ENCODE measurements at regions not wholly inside any gene's neighbourhood (a gene's known extent, or its start where the extent isn't known, plus 50 kb on each side); places are given as distances from the start of the nearest gene placed in this dataset.
"Not testable (repeated sequence)": the region's sequence is repeated elsewhere in the genome, so short reads cannot be mapped to it uniquely, and the experiment has no call there.

DNA sequence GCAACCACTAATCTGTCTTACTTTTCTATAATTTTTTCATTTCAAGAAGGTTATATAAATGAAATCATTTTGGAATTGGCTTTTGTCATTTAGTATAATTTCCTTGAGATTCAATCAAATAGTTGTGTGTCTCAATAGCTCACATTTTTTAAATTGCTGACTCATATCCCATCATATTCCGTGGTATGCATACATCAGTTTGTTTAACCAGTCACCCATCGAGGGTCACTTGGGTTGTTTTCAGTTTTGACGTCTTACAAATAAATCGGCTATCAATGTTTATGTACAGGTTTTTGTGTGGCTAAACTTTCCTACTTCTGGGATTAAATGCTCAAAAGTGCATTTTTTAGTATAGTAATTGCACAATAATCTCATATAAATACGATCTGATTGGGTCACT lies 185.5 kb downstream of the TAF11L14 start:
- DNase-seq (ENCODE audit: low read depth in 2 of 2): no peak

DNA sequence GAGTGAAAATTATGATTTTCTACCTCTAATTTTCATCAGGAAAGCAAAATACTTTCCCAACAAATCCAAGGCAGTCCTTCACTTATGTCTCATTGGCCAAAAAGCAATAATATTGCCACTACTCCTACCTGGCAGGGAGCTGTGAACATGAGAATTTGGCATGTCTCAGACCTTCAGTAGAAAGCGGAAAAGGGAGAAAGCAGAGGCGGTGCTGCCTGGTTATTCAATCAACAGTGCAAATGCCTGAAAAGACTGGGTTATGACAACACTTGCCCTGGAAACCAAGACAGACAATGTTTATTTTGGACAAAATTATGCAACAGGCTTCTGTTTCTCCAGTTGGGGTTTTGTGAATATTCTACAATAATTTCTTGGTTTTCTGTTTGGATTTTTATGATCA lies 194.4 kb downstream of the TAF11L14 start:
- no peak for DNase-seq (ENCODE audit: low read depth in 2 of 2)

- no peak for DNase-seq (ENCODE audit: low read depth in 2 of 2)
Measured at GRCh38 chr5:17829456-17829855, 195.2 kb downstream of the TAF11L14 start.

GRCh38 chr5:17831279-17831678 lies 197.0 kb downstream of the TAF11L14 start:
- no peak for DNase-seq (ENCODE audit: low read depth in 2 of 2)

DNA sequence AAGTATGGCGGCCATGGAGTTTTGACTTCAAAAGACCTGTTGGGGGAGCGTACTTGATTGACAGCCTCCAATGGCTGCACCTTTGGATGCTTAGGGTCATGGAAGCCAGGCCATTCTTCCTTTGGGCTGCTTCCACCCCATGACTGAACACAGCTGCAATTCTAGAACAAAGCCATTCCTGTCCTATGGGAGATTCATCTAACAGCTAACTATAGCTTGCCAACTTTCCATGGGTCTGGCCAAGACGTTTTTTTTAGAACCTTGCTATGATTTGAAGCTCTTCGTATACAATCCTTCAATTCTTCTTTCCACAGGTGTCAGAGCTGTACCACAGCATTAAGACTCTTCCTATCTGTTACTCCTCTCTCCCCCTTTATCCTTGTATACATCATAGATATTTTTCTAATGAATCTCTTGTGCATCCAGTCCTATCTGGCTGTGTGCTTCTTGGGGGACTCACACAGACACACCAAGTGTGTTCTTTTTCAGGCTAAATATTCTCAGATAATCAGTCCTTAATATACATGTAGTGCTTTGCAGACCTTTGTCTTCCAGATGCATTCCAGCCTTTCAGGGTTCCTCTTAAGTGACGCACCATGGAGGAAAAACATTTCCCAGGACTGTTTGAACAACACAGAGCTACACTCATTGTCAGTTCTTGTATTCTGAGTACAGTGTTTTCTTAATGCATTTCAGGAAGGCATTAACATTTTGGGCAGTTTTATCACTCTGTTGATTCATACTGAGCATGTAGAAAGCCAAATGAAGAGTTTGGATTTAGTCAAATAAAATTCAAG lies 198.9 kb downstream of the TAF11L14 start:
- DNase-seq (ENCODE audit: low read depth in 2 of 2): no peak

DNA sequence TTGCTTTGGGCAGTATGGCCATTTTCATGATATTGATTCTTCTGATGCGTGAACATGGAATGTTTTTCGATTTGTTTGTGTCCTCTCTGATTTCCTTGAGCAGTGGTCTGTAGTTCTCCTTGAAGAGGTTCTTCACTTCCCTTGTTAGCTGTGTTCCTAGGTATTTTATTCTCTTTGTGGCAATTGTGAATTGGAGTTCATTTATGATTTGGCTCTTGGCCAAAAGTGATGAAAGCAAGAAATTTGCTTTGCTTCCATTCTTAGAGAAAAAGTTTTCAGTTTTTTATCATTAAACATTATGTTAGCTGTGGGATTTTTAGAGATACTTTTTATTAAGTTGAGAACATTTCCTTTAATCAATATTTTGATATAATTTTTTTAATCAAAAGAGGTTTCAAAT lies 203.5 kb downstream of the TAF11L14 start:
- no peak for DNase-seq (ENCODE audit: low read depth in 2 of 2)

GRCh38 chr5:17838469-17838868 lies 204.2 kb downstream of the TAF11L14 start:
- DNase-seq (ENCODE audit: low read depth in 2 of 2): no peak

- DNase-seq (ENCODE audit: low read depth in 2 of 2): no peak
Measured at GRCh38 chr5:17839848-17840247, 205.6 kb downstream of the TAF11L14 start.

GRCh38 chr5:17846496-17846895 lies 212.2 kb downstream of the TAF11L14 start:
- DNase-seq (ENCODE audit: low read depth in 2 of 2): no peak

- DNase-seq (ENCODE audit: low read depth in 2 of 2): no peak
Measured at GRCh38 chr5:17847286-17847685, 213.0 kb downstream of the TAF11L14 start.

DNA sequence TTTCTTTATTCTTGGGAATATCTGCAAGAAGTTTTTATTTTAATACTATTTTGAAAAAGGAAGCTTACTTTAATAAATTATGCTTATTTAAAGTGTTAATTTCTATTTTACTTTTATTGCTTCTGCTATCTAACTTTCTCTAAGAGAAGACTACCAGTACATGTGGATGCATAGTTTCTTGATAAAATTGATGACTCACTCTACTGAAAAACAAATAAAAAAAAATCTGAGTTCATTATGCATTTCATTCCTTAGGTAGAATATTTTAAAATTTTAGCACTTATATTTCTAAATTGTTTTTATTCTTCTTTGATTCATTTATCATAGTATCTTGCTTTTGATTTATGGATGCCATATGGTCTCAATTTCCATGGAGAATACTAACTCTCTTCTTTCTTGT lies 217.9 kb downstream of the TAF11L14 start:
- DNase-seq (ENCODE audit: low read depth in 2 of 2): no peak

GRCh38 chr5:17852740-17853139 lies 218.5 kb downstream of the TAF11L14 start:
- no peak for DNase-seq (ENCODE audit: low read depth in 2 of 2)

DNA sequence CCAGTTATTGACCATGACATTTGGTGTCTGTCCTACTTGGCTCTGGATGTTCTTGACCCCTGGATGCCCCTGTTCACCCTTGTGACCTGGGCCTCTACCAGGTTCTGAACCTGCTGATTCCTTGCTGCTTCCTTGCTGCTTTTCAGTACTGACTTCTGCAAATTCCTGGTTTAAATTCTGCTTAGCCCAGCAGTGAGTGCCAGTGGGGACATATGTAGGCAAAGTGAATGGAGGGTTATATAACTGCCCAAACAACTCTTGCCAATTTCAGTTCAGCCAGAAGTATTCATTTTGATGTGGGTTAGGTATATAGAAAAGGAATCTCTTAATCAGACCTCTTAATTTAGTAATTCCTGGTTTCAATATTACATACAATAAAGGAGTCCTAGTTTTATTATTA lies 220.6 kb downstream of the TAF11L14 start:
- no peak for DNase-seq (ENCODE audit: low read depth in 2 of 2)

DNA sequence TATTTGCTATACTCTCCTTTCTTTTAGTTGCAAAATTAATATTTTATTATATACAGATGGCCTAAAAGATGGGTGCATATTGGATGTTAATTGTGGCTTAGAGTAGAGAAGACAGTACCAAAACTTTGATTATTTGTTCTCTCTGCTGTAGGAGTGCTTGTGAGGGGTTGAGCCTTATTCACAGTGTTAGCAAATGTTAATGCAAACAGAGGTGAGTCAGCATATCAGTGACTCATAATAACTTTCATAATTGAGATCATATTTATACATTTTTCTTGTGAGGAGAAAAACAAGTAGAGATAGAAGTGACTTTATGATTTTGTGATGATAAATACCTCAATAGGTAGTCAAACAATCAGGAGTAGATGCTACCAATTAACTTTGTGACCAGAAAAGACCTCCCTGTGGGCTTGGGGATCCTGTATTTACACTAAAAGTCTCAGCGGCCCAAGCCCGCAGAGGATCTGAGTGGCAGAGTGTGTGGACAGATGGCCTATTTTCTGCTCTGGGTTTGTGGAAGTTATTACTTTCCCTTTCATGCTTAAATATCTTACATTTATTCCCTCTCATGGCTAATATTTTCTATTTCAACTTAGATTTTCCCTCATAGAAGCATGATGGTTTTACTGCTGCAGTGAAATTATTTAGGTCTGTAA lies 226.5 kb downstream of the TAF11L14 start:
- DNase-seq (ENCODE audit: low read depth in 2 of 2): no peak

DNA sequence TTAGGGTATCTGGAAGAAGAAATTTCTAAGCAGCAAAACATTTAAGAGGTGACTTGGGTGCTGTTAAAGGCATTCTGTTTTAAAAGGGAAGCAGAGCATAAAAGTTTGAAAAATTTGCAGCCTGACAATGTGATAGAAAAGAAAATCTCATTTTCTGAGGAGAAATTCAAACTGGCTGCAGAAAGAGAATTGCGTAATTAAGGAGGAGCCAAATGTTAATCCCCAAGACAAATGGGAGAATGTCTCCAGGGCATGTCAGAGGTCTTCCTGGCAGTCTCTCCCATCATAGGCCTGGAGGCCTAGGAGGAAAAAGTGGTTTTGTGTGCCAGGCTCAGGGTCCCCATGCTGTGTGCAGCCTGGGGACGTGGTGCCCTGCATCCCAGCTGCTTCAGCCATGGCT lies 230.6 kb downstream of the TAF11L14 start:
- DNase-seq (ENCODE audit: low read depth in 2 of 2): not testable (repeated sequence)

- not testable (repeated sequence) for DNase-seq (ENCODE audit: low read depth in 2 of 2)
Measured at GRCh38 chr5:17865966-17866365, 231.7 kb downstream of the TAF11L14 start.

GRCh38 chr5:17872204-17872603 lies 237.9 kb downstream of the TAF11L14 start:
- DNase-seq (ENCODE audit: low read depth in 2 of 2): no peak

DNA sequence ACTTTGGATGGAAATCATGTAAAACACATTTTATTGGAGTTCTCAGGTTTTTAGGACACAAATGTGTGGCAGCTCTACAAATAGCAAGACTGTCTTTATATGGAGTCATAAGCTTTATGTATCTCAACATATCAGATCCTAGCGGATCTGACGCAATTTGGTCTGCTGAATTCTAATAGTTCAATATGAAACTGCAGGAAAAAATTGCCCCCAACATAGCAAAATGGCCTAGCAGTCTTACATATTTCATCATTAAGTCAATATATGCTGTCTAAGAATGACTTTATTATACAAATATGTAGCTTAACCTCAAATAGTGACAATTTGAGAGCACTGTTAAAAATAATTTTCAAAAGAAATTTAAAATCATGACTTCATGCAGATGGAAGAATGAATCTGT lies 244.3 kb downstream of the TAF11L14 start:
- no peak for DNase-seq (ENCODE audit: low read depth in 2 of 2)

DNA sequence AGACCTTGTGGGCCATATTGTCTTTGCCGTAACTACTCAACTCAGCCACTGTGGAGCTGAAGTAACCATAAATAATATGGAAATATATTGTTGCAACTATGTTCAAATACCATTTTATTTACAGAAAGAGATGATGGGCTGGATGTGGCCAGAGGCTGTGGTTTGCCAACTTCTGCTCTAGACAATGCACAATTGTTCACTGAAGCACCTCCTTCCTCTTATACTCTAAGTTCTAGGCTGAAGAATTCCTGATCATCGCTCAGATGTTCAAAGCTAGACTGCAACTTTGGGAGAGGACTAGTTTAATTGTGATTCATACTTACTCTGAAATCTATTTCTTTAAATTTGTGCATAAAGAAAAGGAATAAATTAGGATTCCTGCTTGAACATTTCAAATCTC lies 245.0 kb downstream of the TAF11L14 start:
- DNase-seq (ENCODE audit: low read depth in 2 of 2): no peak

DNA sequence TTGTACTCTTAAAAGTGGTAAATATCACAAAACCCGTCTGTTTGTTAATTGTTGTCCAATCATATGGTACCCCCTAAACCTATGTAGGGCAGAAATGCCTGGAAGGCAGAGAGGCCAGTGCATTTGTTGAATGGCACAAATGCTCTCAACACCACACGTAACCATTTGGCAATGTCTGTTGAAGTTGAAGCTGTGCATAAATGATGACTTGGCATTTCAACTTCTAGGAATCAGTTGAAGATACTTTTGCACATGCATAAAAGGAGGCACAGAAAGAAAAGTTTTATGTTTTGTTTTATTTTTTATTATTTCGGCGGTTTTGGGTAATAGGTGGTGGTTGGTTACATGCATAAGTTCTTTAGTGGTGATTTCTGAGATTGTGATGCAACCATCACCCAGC lies 246.6 kb downstream of the TAF11L14 start:
- DNase-seq (ENCODE audit: low read depth in 2 of 2): no peak

DNA sequence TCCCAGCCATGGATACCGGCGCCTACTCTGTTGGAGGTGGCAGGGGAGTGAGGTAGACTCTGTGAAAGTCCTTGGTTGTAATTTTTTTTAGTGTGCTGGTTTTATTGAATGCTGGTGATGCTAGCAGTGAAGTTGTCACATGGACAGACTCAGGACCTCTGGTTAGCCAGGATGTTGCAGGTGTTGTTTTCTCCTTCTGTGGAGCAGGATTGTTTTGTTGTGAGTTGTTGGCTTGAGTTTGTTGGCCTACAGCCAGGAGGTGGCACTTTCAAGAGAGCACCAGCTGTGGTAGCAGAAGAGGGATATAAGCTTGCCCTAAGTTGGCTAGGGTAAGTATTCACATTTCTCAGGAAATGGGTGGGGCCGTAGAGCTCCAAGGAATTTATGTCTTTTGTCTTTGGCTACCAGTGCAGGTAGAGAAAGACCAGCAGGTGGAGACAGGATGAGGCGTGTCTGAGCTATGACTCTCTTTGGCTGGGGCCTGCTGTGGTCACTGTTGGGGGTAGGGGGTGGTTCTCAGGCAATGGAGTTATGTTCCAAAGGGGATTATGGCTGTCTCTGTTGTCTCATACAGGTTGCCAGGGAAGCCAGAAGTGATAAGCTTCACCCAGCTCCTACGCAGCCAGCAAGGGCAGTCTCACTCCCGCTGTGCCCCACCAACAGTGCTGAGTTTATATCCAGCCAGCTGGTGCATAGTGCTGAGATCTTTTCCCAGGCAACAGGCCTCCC lies 248.7 kb downstream of the TAF11L14 start:
- no peak for DNase-seq (ENCODE audit: low read depth in 2 of 2)

GRCh38 chr5:17888155-17888554 lies 253.9 kb downstream of the TAF11L14 start:
- no peak for DNase-seq (ENCODE audit: low read depth in 2 of 2)

DNA sequence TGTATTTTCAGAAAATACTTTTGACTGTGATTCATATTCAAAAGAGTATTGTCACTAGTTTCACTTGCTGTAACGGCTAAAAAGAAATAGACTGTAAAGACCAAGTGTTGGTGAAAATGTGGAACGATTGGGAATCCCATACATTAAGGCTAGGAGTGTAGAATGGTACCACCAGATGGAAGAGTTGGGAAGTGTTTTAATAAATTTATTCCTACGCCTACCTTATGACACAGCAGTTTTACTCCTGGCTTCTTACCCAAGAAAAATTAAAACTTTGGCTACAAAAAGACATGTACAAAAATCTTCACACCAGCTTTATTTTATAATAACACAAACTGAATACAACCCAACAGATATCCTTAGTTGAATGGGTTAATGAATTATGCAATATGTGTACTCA lies 256.2 kb downstream of the TAF11L14 start:
- no peak for DNase-seq (ENCODE audit: low read depth in 2 of 2)

Measured in stimulated activated CD4-positive, alpha-beta T cell treated with anti-CD3 and anti-CD28 coated beads, Interleukin-12 subunit alpha, Interleukin-12 subunit beta, amount 100 ng/mL, for 24 hours (primary cell).